ENCODE measurements at regions not wholly inside any gene's neighbourhood (a gene's known extent, or its start where the extent isn't known, plus 50 kb on each side); places are given as distances from the start of the nearest gene placed in this dataset.
"Not testable (repeated sequence)": the region's sequence is repeated elsewhere in the genome, so short reads cannot be mapped to it uniquely, and the experiment has no call there.

DNA sequence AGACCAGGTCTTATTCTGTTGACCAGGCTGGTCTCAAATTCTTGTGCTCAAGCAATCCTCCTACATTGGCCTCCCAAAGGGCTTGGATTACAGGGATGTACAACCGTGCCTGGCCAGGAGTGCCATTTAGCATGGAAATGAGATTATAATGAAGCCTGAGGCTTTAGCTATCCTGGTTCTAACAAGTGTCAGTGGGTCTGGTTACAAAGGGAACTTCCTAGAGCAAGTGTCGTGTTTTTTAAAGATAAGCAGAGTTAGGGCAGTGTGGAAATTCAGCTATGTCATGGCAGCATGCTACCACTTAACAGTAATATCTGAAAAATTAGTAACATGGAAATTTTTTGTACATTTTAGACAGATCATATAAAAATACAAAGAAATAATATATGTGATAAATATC, 339.3 kb upstream of the SPATA31A3 start:
- not testable (repeated sequence) for H4K20me1 ChIP-seq (ENCODE audit: insufficient read depth, low read length); H3K9me3 ChIP-seq (ENCODE audit: insufficient read depth, low read length, severe bottlenecking); H2AFZ ChIP-seq (ENCODE audit: low read depth, low read length); DNase-seq; H3K27me3 ChIP-seq (ENCODE audit: insufficient read depth, low read length, poor library complexity); H3K79me2 ChIP-seq (ENCODE audit: insufficient read depth, low read length); H3K4me1 ChIP-seq (ENCODE audit: insufficient read depth, low read length); H3K4me3 ChIP-seq (ENCODE audit: low read depth in 1 of 2, low read length in 2 of 2); H3K36me3 ChIP-seq (ENCODE audit: insufficient read depth, low read length); H3K4me2 ChIP-seq (ENCODE audit: insufficient read depth, low read length); H3K9ac ChIP-seq (ENCODE audit: low read depth, low read length); H3K27ac ChIP-seq (ENCODE audit: low read length); ATAC-seq (ENCODE audit: insufficient read depth, low read depth)

DNA sequence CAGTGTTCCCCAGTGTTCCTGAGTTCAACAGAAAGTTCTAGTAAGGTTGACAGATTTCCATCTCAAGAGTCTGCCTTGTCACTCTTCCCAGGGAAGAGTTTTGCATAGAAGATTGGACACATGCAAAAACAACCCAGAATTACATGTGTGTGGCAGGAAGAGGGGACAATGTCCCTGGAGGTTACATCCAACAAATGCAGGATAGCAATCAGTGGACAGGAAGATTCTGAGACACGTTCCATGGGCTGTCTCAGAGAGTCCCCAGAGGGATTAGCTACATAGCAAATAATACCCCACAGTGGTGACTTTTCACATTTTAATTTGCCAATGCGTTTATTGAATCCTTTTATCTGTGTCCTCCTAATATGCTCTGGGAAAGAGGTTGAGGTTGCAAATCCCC, 321.1 kb upstream of the SPATA31A3 start:
- not testable (repeated sequence) for H3K4me3 ChIP-seq (ENCODE audit: low read depth in 1 of 2, low read length in 2 of 2); H4K20me1 ChIP-seq (ENCODE audit: insufficient read depth, low read length); ATAC-seq (ENCODE audit: insufficient read depth, low read depth); H3K79me2 ChIP-seq (ENCODE audit: insufficient read depth, low read length); H3K9me3 ChIP-seq (ENCODE audit: insufficient read depth, low read length, severe bottlenecking); DNase-seq; H3K36me3 ChIP-seq (ENCODE audit: insufficient read depth, low read length); H3K4me2 ChIP-seq (ENCODE audit: insufficient read depth, low read length); H3K27ac ChIP-seq (ENCODE audit: low read length); H2AFZ ChIP-seq (ENCODE audit: low read depth, low read length); H3K4me1 ChIP-seq (ENCODE audit: insufficient read depth, low read length); H3K9ac ChIP-seq (ENCODE audit: low read depth, low read length); H3K27me3 ChIP-seq (ENCODE audit: insufficient read depth, low read length, poor library complexity)

DNA sequence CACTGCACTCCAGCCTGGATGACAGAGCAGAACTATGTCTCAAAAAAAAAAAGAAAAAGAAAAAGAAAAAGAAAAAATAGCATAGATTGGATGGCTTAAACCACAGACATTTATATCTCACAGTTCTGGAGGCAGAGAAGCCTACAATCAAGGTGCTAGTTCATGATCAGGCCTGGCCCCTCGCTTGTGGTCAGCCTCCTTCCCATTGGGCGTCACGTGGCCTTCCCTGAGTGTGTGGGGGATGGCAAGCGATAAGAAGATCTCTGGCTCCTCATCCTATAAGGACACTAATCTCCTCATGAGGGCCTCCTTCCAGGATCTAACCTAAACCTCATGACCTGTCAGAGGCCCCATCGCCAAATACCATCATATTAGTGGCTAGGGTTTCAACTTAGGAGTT, 320.2 kb upstream of the SPATA31A3 start:
- not testable (repeated sequence) for H3K27me3 ChIP-seq (ENCODE audit: insufficient read depth, low read length, poor library complexity); H3K9ac ChIP-seq (ENCODE audit: low read depth, low read length); H3K27ac ChIP-seq (ENCODE audit: low read length); H3K36me3 ChIP-seq (ENCODE audit: insufficient read depth, low read length); H3K4me2 ChIP-seq (ENCODE audit: insufficient read depth, low read length); H3K9me3 ChIP-seq (ENCODE audit: insufficient read depth, low read length, severe bottlenecking); H2AFZ ChIP-seq (ENCODE audit: low read depth, low read length); H3K4me1 ChIP-seq (ENCODE audit: insufficient read depth, low read length); DNase-seq; H3K79me2 ChIP-seq (ENCODE audit: insufficient read depth, low read length); ATAC-seq (ENCODE audit: insufficient read depth, low read depth); H3K4me3 ChIP-seq (ENCODE audit: low read depth in 1 of 2, low read length in 2 of 2); H4K20me1 ChIP-seq (ENCODE audit: insufficient read depth, low read length)

DNA sequence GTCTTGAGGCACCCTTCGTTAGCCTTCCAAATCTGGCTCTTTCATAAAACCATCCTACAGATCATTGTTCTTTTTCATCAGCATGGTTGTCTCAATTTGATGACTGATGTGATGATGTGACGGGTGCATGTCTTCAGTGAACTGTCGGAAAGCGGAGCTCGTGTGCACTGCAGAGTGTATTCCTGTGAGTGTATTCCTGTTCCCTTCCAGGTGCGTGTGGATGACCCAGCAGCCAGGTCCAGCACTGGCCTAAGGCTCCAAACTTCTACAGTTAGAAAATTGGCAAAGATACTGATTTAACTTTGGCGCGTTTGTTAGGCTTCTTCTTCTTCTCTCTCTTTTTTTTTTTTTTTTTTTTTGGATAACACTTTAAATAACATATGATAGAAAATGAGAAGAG, 314.8 kb upstream of the SPATA31A3 start:
- not testable (repeated sequence) for H4K20me1 ChIP-seq (ENCODE audit: insufficient read depth, low read length); H3K27ac ChIP-seq (ENCODE audit: low read length); H3K79me2 ChIP-seq (ENCODE audit: insufficient read depth, low read length); H2AFZ ChIP-seq (ENCODE audit: low read depth, low read length); H3K9me3 ChIP-seq (ENCODE audit: insufficient read depth, low read length, severe bottlenecking); H3K27me3 ChIP-seq (ENCODE audit: insufficient read depth, low read length, poor library complexity); H3K4me3 ChIP-seq (ENCODE audit: low read depth in 1 of 2, low read length in 2 of 2); H3K9ac ChIP-seq (ENCODE audit: low read depth, low read length); H3K4me1 ChIP-seq (ENCODE audit: insufficient read depth, low read length); ATAC-seq (ENCODE audit: insufficient read depth, low read depth); DNase-seq; H3K4me2 ChIP-seq (ENCODE audit: insufficient read depth, low read length); H3K36me3 ChIP-seq (ENCODE audit: insufficient read depth, low read length)

DNA sequence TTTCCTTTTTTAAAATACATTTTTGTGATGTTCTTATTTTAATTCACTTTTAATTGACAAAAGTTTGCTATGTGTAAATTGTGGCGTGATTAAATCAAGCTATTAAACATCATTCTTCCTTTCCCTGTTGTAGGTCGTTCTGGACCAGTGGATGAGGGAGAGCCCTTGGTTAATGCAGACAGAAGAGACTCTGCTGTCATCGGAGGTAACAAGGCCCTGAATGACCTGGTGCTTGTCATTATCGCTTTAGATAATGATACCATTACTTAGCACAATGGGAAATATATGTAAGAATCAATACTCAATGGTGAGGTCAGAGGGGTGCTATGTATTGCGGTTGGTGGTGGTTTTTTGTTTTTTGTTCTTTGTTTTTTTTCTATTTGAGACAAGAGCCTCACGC, 296.4 kb upstream of the SPATA31A3 start:
- not testable (repeated sequence) for H3K4me1 ChIP-seq (ENCODE audit: insufficient read depth, low read length); H4K20me1 ChIP-seq (ENCODE audit: insufficient read depth, low read length); H3K4me2 ChIP-seq (ENCODE audit: insufficient read depth, low read length); H2AFZ ChIP-seq (ENCODE audit: low read depth, low read length); H3K9me3 ChIP-seq (ENCODE audit: insufficient read depth, low read length, severe bottlenecking); H3K4me3 ChIP-seq (ENCODE audit: low read depth in 1 of 2, low read length in 2 of 2); H3K36me3 ChIP-seq (ENCODE audit: insufficient read depth, low read length); ATAC-seq (ENCODE audit: insufficient read depth, low read depth); H3K27ac ChIP-seq (ENCODE audit: low read length); H3K79me2 ChIP-seq (ENCODE audit: insufficient read depth, low read length); H3K9ac ChIP-seq (ENCODE audit: low read depth, low read length); DNase-seq; H3K27me3 ChIP-seq (ENCODE audit: insufficient read depth, low read length, poor library complexity)

DNA sequence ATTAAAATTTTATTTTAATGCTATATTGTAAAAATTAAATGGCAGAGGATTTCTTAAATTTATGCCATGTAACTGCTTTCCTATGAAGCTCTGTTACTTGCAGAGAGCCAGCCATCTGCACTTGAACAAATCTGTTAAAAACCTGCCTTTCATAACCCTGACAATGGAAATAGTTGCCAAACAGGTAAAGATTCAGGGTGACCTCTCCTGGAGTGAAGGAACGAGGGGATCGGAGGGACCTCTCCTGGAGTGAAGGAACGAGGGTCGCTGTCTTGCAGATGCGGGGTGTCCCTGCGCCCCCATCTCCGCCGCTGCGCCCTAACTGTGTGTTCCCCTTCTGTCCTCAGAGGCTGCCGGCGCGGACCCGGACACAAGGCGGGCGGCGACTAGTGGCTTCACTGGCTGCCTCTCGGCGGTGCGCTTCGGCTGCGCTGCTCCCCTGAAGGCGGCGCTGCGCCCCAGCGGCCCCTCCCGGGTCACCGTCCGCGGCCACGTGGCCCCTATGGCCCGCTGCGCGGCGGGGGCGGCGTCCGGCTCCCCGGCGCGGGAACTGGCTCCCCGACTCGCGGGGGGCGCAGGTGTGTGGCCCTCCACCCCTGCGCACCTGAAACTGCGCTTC, 295.9 kb upstream of the SPATA31A3 start:
- H3K4me2 ChIP-seq (ENCODE audit: insufficient read depth, low read length); H3K79me2 ChIP-seq (ENCODE audit: insufficient read depth, low read length); H3K27me3 ChIP-seq (ENCODE audit: insufficient read depth, low read length, poor library complexity); ATAC-seq (ENCODE audit: insufficient read depth, low read depth); H3K36me3 ChIP-seq (ENCODE audit: insufficient read depth, low read length); H3K27ac ChIP-seq (ENCODE audit: low read length); H4K20me1 ChIP-seq (ENCODE audit: insufficient read depth, low read length); H3K4me3 ChIP-seq (ENCODE audit: low read depth in 1 of 2, low read length in 2 of 2); H3K9me3 ChIP-seq (ENCODE audit: insufficient read depth, low read length, severe bottlenecking); H3K4me1 ChIP-seq (ENCODE audit: insufficient read depth, low read length); H2AFZ ChIP-seq (ENCODE audit: low read depth, low read length); H3K9ac ChIP-seq (ENCODE audit: low read depth, low read length); DNase-seq: not testable (repeated sequence)

DNA sequence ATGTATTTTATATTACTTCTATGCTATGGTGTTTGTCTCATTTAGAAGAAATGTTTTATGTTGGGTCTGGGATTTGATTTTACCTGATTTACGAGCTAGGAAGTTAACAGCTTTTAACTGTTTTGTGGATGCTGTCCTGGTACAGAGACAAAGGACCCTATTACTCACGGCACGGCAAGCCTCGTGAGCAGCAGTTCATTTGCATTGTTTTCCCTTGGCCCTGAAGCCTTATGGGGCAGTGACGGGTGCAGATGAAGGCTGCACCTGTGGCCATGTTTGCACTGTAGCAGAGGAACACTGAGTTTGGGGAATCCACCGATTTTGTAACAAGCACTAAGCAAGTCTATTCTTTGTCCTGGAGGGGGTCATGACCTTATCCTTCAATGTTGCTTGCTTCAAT, 291.9 kb upstream of the SPATA31A3 start:
- not testable (repeated sequence) for H3K9ac ChIP-seq (ENCODE audit: low read depth, low read length); H4K20me1 ChIP-seq (ENCODE audit: insufficient read depth, low read length); H2AFZ ChIP-seq (ENCODE audit: low read depth, low read length); DNase-seq; H3K9me3 ChIP-seq (ENCODE audit: insufficient read depth, low read length, severe bottlenecking); H3K4me1 ChIP-seq (ENCODE audit: insufficient read depth, low read length); H3K4me2 ChIP-seq (ENCODE audit: insufficient read depth, low read length); H3K79me2 ChIP-seq (ENCODE audit: insufficient read depth, low read length); H3K27me3 ChIP-seq (ENCODE audit: insufficient read depth, low read length, poor library complexity); H3K4me3 ChIP-seq (ENCODE audit: low read depth in 1 of 2, low read length in 2 of 2); H3K36me3 ChIP-seq (ENCODE audit: insufficient read depth, low read length); ATAC-seq (ENCODE audit: insufficient read depth, low read depth); H3K27ac ChIP-seq (ENCODE audit: low read length)

DNA sequence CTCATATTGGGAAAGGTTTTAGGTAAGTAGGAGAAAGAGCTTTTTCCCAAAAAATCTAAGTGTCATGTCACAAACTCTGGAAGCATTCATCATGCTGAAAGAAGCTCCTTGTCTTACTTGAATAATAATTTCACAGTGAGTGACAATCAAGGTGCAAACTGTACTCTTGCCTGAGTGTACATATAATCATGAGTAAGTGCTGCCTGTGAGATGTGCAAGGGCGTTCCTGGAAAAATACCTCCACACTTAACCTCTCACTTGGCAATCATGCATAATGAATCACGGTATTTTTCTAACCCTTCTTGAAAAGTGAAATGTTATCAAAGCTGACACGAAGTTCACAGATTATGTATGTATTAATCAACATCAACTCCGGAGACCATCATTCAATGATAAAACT, 289.2 kb upstream of the SPATA31A3 start:
- H3K36me3 ChIP-seq (ENCODE audit: insufficient read depth, low read length); H3K4me3 ChIP-seq (ENCODE audit: low read depth in 1 of 2, low read length in 2 of 2); H3K27ac ChIP-seq (ENCODE audit: low read length); H4K20me1 ChIP-seq (ENCODE audit: insufficient read depth, low read length); H3K4me2 ChIP-seq (ENCODE audit: insufficient read depth, low read length); H3K4me1 ChIP-seq (ENCODE audit: insufficient read depth, low read length); DNase-seq; H3K9me3 ChIP-seq (ENCODE audit: insufficient read depth, low read length, severe bottlenecking); H3K79me2 ChIP-seq (ENCODE audit: insufficient read depth, low read length); ATAC-seq (ENCODE audit: insufficient read depth, low read depth); H3K27me3 ChIP-seq (ENCODE audit: insufficient read depth, low read length, poor library complexity); H3K9ac ChIP-seq (ENCODE audit: low read depth, low read length); H2AFZ ChIP-seq (ENCODE audit: low read depth, low read length): not testable (repeated sequence)

Measured in DND-41 (cell line).